HG03135 (cell line): ENCODE measurements at regions not wholly inside any gene's neighbourhood (a gene's known extent, or its start where the extent isn't known, plus 50 kb on each side); places are given as distances from the start of the nearest gene placed in this dataset.

Experiments used
- ATAC-seq: cut with Tn5 transposase; IDR thresholded peaks from one replicate; pipeline ENCODE4 v1.9.1; 2021; ENCODE audit warnings: mild to moderate bottlenecking, moderate library complexity; ENCODE audit not compliant: unreplicated experiment

GRCh38 chr10:2137549-2138174 is 400.3 kb upstream of the ADARB2 start:
- ATAC-seq: no peak

GRCh38 chr10:2130705-2131305 is 393.5 kb upstream of the ADARB2 start:
- no peak for ATAC-seq

- no peak for ATAC-seq
These were observed 391.7 kb upstream of the ADARB2 start for GRCh38 chr10:2128991-2129390.

GRCh38 chr10:2124135-2124534 is 386.8 kb upstream of the ADARB2 start:
- no peak for ATAC-seq

GRCh38 chr10:2122431-2123124 is 385.3 kb upstream of the ADARB2 start:
- no peak for ATAC-seq

- ATAC-seq: no peak
These were observed 384.6 kb upstream of the ADARB2 start for GRCh38 chr10:2121929-2122328.

GRCh38 chr10:2121315-2121714 is 384.0 kb upstream of the ADARB2 start:
- no peak for ATAC-seq

- no peak for ATAC-seq
These were observed 383.4 kb upstream of the ADARB2 start for GRCh38 chr10:2120746-2121145.

GRCh38 chr10:2119316-2119715 is 382.0 kb upstream of the ADARB2 start:
- ATAC-seq: no peak

GRCh38 chr10:2118201-2118600 is 380.9 kb upstream of the ADARB2 start:
- no peak for ATAC-seq

- ATAC-seq: no peak
These were observed 380.3 kb upstream of the ADARB2 start for GRCh38 chr10:2117641-2118040.

- ATAC-seq: no peak
These were observed 374.6 kb upstream of the ADARB2 start for GRCh38 chr10:2111965-2112364.

GRCh38 chr10:2108496-2108895 is 371.2 kb upstream of the ADARB2 start:
- ATAC-seq: no peak

GRCh38 chr10:2106641-2107040 is 369.3 kb upstream of the ADARB2 start:
- ATAC-seq: no peak

GRCh38 chr10:2099321-2099720 is 362.0 kb upstream of the ADARB2 start:
- no peak for ATAC-seq

GRCh38 chr10:2097937-2098336 is 360.6 kb upstream of the ADARB2 start:
- no peak for ATAC-seq

- no peak for ATAC-seq
These were observed 356.8 kb upstream of the ADARB2 start for GRCh38 chr10:2094171-2094570.

GRCh38 chr10:2083591-2083990 is 346.3 kb upstream of the ADARB2 start:
- no peak for ATAC-seq

- no peak for ATAC-seq
These were observed 344.2 kb upstream of the ADARB2 start for GRCh38 chr10:2081501-2081900.

- ATAC-seq: no peak
These were observed 342.3 kb upstream of the ADARB2 start for GRCh38 chr10:2079603-2080078.

- no peak for ATAC-seq
These were observed 339.9 kb upstream of the ADARB2 start for GRCh38 chr10:2077231-2077630.

GRCh38 chr10:2076528-2076927 is 339.2 kb upstream of the ADARB2 start:
- no peak for ATAC-seq
